ENCODE measurements at regions not wholly inside any gene's neighbourhood (a gene's known extent, or its start where the extent isn't known, plus 50 kb on each side); places are given as distances from the start of the nearest gene placed in this dataset.

- no peak for DNase-seq (ENCODE audit: low read depth, low spot score)
Observed at GRCh38 chr2:150165988-150166312, 321.5 kb downstream of the RND3 start.

GRCh38 chr2:150165442-150165841, 322.0 kb downstream of the RND3 start:
- no peak for DNase-seq (ENCODE audit: low read depth, low spot score)

GRCh38 chr2:150162241-150162942, 325.1 kb downstream of the RND3 start:
- DNase-seq (ENCODE audit: low read depth, low spot score), result no peak

GRCh38 chr2:150160058-150160457, 327.4 kb downstream of the RND3 start:
- DNase-seq (ENCODE audit: low read depth, low spot score), result no peak

GRCh38 chr2:150159300-150159699, 328.2 kb downstream of the RND3 start:
- no peak for DNase-seq (ENCODE audit: low read depth, low spot score)

- no peak for DNase-seq (ENCODE audit: low read depth, low spot score)
Observed at GRCh38 chr2:150156876-150157275, 330.6 kb downstream of the RND3 start.

- no peak for DNase-seq (ENCODE audit: low read depth, low spot score)
Observed at GRCh38 chr2:150156415-150156814, 331.1 kb downstream of the RND3 start.

- DNase-seq (ENCODE audit: low read depth, low spot score), result no peak
Observed at GRCh38 chr2:150154308-150154797, 333.1 kb downstream of the RND3 start.

- DNase-seq (ENCODE audit: low read depth, low spot score), result no peak
Observed at GRCh38 chr2:150153646-150154307, 333.7 kb downstream of the RND3 start.

- no peak for DNase-seq (ENCODE audit: low read depth, low spot score)
Observed at GRCh38 chr2:150152230-150152629, 335.2 kb downstream of the RND3 start.

- no peak for DNase-seq (ENCODE audit: low read depth, low spot score)
Observed at GRCh38 chr2:150150144-150150543, 337.3 kb downstream of the RND3 start.

GRCh38 chr2:150147889-150148683, 339.4 kb downstream of the RND3 start:
- peak; percentile 64 for DNase-seq (ENCODE audit: low read depth, low spot score)

GRCh38 chr2:150146879-150147278, 340.6 kb downstream of the RND3 start:
- DNase-seq (ENCODE audit: low read depth, low spot score), result no peak

- no peak for DNase-seq (ENCODE audit: low read depth, low spot score)
Observed at GRCh38 chr2:150145299-150145692, 342.2 kb downstream of the RND3 start.

GRCh38 chr2:150144546-150145298, 342.7 kb downstream of the RND3 start:
- no peak for DNase-seq (ENCODE audit: low read depth, low spot score)

- DNase-seq (ENCODE audit: low read depth, low spot score), result no peak
Observed at GRCh38 chr2:150143087-150143536, 344.4 kb downstream of the RND3 start.

- no peak for DNase-seq (ENCODE audit: low read depth, low spot score)
Observed at GRCh38 chr2:150142561-150142960, 344.9 kb downstream of the RND3 start.

- DNase-seq (ENCODE audit: low read depth, low spot score), result no peak
Observed at GRCh38 chr2:150141226-150142001, 346.1 kb downstream of the RND3 start.

- DNase-seq (ENCODE audit: low read depth, low spot score), result no peak
Observed at GRCh38 chr2:150140777-150141176, 346.7 kb downstream of the RND3 start.

- DNase-seq (ENCODE audit: low read depth, low spot score), result no peak
Observed at GRCh38 chr2:150138587-150138986, 348.9 kb downstream of the RND3 start.

Measured in smooth muscle cell of the brain vasculature (primary cell).